ENCODE measurements at regions not wholly inside any gene's neighbourhood (a gene's known extent, or its start where the extent isn't known, plus 50 kb on each side); places are given as distances from the start of the nearest gene placed in this dataset.

DNA sequence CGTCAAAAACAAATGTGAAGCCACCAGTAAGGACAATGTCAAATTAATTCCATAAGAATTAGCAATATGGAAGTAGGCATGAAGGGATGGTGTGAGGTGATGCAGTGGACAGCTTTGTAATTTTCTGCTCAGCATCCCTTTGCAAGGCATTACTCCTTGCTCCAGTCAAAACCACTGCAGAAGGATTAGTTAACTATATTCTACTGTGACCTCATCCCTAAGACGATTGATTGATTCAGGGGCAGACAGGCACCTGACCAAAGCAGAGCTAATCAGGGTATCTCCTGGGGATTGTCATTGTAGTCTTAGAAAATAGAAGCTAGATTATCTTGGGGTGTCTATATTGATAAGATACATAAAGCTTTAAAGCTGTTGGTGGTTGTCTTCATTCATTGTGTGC, 98.7 kb downstream of the NMUR2 start:
- Histone ChIP-seq H3K27me3 (no peaks in the 10 kb centered on the region), H3K4me3 (replicated peaks in 1 of 3) (no peak overlapping the region), H3K4me1 (peaks cover 0 to 12% of the 10 kb centered on the region in 2 donors), H3K36me3 (no peaks in the 10 kb centered on the region), H3K27ac (no peak overlapping the region), H3K9me3 (no peaks in the 10 kb centered on the region)
- 75 to 83% methylated on average over 2 of the region's 2 CpGs for WGBS, 2 donors
- no peak for DNase-seq
- TF ChIP-seq POLR2A (IDR thresholded peaks at IDR 0.05) = no peak
- TF ChIP-seq, protein P1, sequence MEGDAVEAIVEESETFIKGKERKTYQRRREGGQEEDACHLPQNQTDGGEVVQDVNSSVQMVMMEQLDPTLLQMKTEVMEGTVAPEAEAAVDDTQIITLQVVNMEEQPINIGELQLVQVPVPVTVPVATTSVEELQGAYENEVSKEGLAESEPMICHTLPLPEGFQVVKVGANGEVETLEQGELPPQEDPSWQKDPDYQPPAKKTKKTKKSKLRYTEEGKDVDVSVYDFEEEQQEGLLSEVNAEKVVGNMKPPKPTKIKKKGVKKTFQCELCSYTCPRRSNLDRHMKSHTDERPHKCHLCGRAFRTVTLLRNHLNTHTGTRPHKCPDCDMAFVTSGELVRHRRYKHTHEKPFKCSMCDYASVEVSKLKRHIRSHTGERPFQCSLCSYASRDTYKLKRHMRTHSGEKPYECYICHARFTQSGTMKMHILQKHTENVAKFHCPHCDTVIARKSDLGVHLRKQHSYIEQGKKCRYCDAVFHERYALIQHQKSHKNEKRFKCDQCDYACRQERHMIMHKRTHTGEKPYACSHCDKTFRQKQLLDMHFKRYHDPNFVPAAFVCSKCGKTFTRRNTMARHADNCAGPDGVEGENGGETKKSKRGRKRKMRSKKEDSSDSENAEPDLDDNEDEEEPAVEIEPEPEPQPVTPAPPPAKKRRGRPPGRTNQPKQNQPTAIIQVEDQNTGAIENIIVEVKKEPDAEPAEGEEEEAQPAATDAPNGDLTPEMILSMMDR (IDR thresholded peaks at IDR 0.05) = no peak
- intact Hi-C loops (cut with DNase I) = no loop called here

DNA sequence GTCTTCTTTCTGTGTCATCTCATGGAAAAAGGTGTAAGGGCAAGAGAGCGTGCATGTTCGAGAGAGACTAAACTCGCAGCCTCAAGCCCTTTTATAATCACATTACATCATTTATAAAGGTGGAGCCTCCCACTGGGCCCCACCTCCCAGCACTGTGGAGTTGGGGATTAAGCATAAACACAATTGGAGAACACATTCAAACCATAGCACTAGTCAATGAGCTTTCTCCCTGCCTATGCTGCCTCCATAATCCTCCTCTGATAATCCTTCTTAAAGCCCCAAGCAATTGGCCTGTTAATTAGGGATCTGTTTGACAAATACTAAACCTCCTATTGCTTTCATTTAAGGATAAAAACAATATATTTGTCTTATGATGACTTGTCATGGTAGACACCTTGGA, 99.6 kb downstream of the NMUR2 start:
- no peak for TF ChIP-seq POLR2A (IDR thresholded peaks at IDR 0.05)
- TF ChIP-seq, protein P1 (IDR thresholded peaks at IDR 0.05) = no peak
- Histone ChIP-seq H3K36me3 (no peaks in the 10 kb centered on the region), H3K27ac (no peak overlapping the region), H3K9me3 (no peaks in the 10 kb centered on the region), H3K27me3 (no peaks in the 10 kb centered on the region), H3K4me3 (replicated peaks in 1 of 3) (no peak overlapping the region), H3K4me1 (peaks cover 0 to 7% of the 10 kb centered on the region in 2 donors)
- intact Hi-C loops (cut with DNase I) = no loop called here
- WGBS, 2 donors = 76% methylated on average over 3 of the region's 3 CpGs
- no peak for DNase-seq

DNA sequence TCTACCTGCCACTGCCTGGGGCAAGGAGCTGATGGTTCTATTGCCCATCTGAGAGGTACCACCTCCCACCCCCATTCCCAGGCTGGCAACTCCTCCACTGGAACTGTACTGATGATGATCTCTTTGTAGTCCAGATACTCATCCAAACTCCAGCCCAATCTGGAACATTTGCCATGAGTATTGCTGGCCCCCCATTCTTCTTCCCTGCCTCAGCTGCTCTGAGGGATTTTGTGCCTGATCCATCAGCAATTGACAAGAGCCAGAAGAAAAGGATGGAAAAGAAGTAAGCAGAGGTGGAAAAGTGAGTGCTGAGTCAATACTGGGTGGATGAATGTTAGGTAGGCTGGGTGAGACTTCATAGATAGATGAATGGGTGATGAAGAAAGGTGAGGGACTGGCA, 101.2 kb downstream of the NMUR2 start:
- H3K27me3 ChIP-seq = no peaks in the 10 kb centered on the region
- H3K36me3 ChIP-seq = no peaks in the 10 kb centered on the region
- no peaks in the 10 kb centered on the region for H3K9me3 ChIP-seq
- no peak overlapping the region for H3K27ac ChIP-seq
- no peak for DNase-seq
- H3K4me3 ChIP-seq (replicated peaks in 1 of 3) = no peak overlapping the region
- intact Hi-C loops (cut with DNase I) = no loop called here
- TF ChIP-seq POLR2A (IDR thresholded peaks at IDR 0.05) = no peak
- TF ChIP-seq, protein P1 (IDR thresholded peaks at IDR 0.05) = no peak
- H3K4me1 ChIP-seq = no peaks in the 10 kb centered on the region

DNA sequence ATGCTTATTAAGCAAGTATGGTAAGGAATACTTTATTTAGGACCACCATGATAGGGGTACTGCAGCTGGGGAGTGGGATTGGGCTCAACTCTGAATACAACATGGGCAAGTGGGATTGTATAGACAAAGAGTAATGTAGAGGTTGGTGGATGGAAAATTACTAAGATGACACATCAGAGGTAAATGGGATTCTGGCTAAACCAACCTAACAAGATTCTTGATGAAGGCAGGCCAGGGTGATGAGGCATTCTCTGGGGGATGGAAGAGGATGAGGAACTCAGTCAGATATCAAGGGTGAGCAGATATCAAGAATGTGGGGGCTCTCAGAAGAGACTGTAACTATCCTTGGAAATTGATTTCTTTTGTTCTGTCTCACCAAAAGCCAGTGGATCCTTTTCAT, 107.2 kb downstream of the NMUR2 start:
- Histone ChIP-seq H3K27me3 (no peaks in the 10 kb centered on the region), H3K27ac (no peak overlapping the region), H3K4me1 (no peaks in the 10 kb centered on the region), H3K4me3 (replicated peaks in 1 of 3) (no peak overlapping the region), H3K36me3 (no peaks in the 10 kb centered on the region), H3K9me3 (no peaks in the 10 kb centered on the region)
- intact Hi-C loops (cut with DNase I) = no loop called here
- TF ChIP-seq, protein P1 (IDR thresholded peaks at IDR 0.05) = no peak
- no peak for TF ChIP-seq POLR2A (IDR thresholded peaks at IDR 0.05)
- DNase-seq = no peak

DNA sequence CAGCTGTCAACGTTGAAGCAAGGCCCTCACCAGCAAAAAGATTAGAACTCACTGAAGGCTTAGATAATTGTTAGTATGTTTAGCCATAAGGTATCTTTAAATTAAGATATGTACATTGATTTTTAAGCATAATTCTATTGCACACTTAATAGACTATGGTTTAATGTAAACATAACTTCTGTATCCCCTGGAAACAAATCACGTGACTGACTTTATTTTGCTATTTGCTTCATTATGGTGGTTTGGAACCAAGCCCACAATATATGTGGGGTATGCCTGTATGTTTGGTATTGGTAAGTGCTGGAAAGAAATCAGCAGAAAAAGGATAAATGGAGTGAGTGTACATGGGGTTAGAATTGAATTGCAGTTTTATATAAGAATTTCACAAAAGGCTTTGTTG, 111.9 kb downstream of the NMUR2 start:
- Histone ChIP-seq H3K4me3 (replicated peaks in 1 of 3) (no peak overlapping the region), H3K9me3 (no peaks in the 10 kb centered on the region), H3K36me3 (no peaks in the 10 kb centered on the region), H3K27me3 (no peaks in the 10 kb centered on the region), H3K27ac (no peak overlapping the region), H3K4me1 (peaks cover 13 to 16% of the 10 kb centered on the region in 2 donors)
- 87 to 89% methylated on average over 2 of the region's 2 CpGs for WGBS, 2 donors
- DNase-seq = no peak
- TF ChIP-seq POLR2A (IDR thresholded peaks at IDR 0.05) = no peak
- TF ChIP-seq, protein P1 (IDR thresholded peaks at IDR 0.05) = no peak
- intact Hi-C loops (cut with DNase I) = no loop called here

Data from thyroid gland (tissue), 4 donors.